Upper lobe of left lung (tissue), 6 donors: ENCODE measurements at regions not wholly inside any gene's neighbourhood (a gene's known extent, or its start where the extent isn't known, plus 50 kb on each side); places are given as distances from the start of the nearest gene placed in this dataset.

Experiments used
- ATAC-seq, 2 donors: fragments of 200-7000 bp; cut with Tn5 transposase; one replicate each; pipeline ENCODE4 v1.9.1; 2022; ENCODE audit warnings: mild to moderate bottlenecking in 2 of 2, moderate library complexity in 2 of 2; ENCODE audit not compliant: low FRiP score in 2 of 2
- DNase-seq, 2 donors: peaks; one replicate each; pipeline ENCODE4 v3.0.0-alpha.2; 2019 to 2020
- H3K27ac ChIP-seq, 4 donors: fragments of 200-600 bp; sonication (generic); one replicate each; pipeline ENCODE4 v1.5.1; 2016 to 2019
- H3K27me3 ChIP-seq, 4 donors: fragments of 200-600 bp; sonication (generic); one replicate each; pipeline ENCODE4 v1.5.1; 2017 to 2019
- H3K36me3 ChIP-seq, 4 donors: fragments of 200-600 bp; sonication (generic); one replicate each; pipeline ENCODE4 v1.5.1; 2016 to 2019
- H3K4me1 ChIP-seq, 4 donors: fragments of 200-600 bp; sonication (generic); one replicate each; pipeline ENCODE4 v1.5.1; 2018 to 2019
- H3K4me3 ChIP-seq, 4 donors: fragments of 200-600 bp; sonication (generic); one replicate each; pipeline ENCODE4 v1.5.1; 2017 to 2019; ENCODE audit warnings: mild to moderate bottlenecking in 2 of 4, moderate library complexity in 1 of 4
- H3K9me3 ChIP-seq, 4 donors: fragments of 200-600 bp; sonication (generic); one replicate each; pipeline ENCODE4 v1.5.1; 2018 to 2019
- CTCF ChIP-seq, 6 experiments: fragments of 450-650 bp in 4 of 6; fragments of 200-600 bp in 2 of 6; sonication (generic) in 2 of 6; IDR thresholded peaks; one replicate each; pipeline ENCODE4 v1.5.1; 2016 to 2019; ENCODE audit warnings: antibody characterized with exemption in 6 of 6
- EP300 ChIP-seq, 4 donors: sonication (generic); formaldehyde crosslinking; IDR thresholded peaks; one replicate each; pipeline ENCODE4 v1.5.1; 2017; ENCODE audit warnings: antibody characterized with exemption in 4 of 4, control low read depth in 2 of 4
- POLR2A ChIP-seq, 4 donors: fragments of 450-650 bp; IDR thresholded peaks; one replicate each; pipeline ENCODE4 v1.5.1; 2016 to 2017; ENCODE audit warnings: antibody characterized with exemption in 4 of 4, mild to moderate bottlenecking in 2 of 4
- POLR2AphosphoS5 ChIP-seq, 2 donors: sonication (generic); formaldehyde crosslinking; IDR thresholded peaks; one replicate each; pipeline ENCODE4 v1.5.1; 2017; ENCODE audit warnings: antibody characterized with exemption in 2 of 2
- WGBS, 2 donors: methylation state at CpG; one replicate each; pipeline ENCODE4 v1.1.5; 2017 to 2018; 5-methylcytosine and 5-hydroxymethylcytosine counted together
- donor health status: DM: no; HTN: no; CAD: no; lungs with moderate emphysema.
- donor health status: DM: no; HTN: yes; CAD: no; lungs with severe emphysema.

GRCh38 chr10:33126742-33127141 lies 168.7 kb upstream of the ITGB1 start:
- peaks cover 16 to 47% (median 35%) of the 10 kb centered on the region in 4 donors for H3K4me1 ChIP-seq
- no peaks in the 10 kb centered on the region for H3K9me3 ChIP-seq
- no peak for TF ChIP-seq CTCF (IDR thresholded peaks at IDR 0.05)
- TF ChIP-seq EP300 (IDR thresholded peaks at IDR 0.05) = no peak
- no peak for TF ChIP-seq POLR2A (IDR thresholded peaks at IDR 0.05)
- no peak for TF ChIP-seq POLR2AphosphoS5 (IDR thresholded peaks at IDR 0.05)
- WGBS, 2 donors = 73 to 83% methylated on average over 6 of the region's 6 CpGs
- no peaks in the 10 kb centered on the region for H3K36me3 ChIP-seq
- peak overlapping the region; percentile 43 to 81 (median 74) for H3K27ac ChIP-seq
- no peaks in the 10 kb centered on the region for H3K27me3 ChIP-seq
- no peak for DNase-seq
- H3K4me3 ChIP-seq = no peak overlapping the region
- ATAC-seq = no peak

DNA sequence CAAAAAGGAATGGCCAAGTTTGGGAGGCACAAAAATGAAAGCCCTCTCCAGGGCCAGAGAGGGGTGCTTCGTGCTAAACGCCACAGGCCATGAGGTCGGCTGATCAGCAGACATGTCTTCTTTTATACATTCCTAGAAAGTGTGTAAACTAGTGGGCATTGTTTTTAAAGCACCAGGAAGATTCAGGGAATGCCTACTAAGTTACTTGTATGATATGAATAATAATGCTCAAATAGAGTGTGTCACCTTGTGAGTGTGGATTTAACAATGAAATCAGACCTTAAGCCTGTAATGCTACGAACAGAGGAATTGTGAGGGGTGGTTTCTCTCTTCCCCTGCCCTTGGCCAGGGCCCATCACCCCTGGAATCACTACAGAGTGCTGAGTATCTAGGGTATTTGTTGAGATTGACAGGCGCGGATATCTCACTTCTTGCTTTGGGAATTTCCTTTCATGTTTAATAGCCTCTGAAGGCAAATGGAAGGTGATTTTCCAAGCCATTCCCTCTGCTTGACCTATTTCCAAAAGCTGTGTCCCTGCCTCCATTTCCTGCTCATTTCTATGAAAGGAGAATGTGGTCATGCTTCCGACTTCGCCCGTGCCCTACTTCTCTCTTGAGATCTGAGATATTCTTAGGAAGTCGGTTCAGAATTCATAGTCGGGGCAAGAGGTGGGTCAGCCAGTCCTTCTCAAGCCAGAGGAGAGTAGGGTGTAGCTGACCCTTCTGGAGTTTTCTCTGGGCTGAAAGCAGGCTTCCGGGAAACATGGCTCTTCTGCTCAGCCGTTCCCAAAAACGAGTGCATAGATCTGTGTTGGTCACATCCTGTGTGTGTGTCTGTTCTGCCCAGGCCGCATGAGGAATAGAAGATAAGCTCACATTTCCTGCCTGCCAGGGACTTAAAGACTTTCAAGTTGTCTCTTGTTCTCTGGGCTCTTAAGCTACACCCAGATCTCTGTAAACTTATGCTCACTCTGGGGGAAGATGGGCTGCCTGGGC lies 167.8 kb upstream of the ITGB1 start:
- H3K27ac ChIP-seq = peak overlapping the region; percentile 43 to 81 (median 74)

GRCh38 chr10:33125111-33125510 lies 167.1 kb upstream of the ITGB1 start:
- Histone ChIP-seq H3K4me3 (no peak overlapping the region), H3K9me3 (no peaks in the 10 kb centered on the region), H3K4me1 (peaks cover 16 to 51% (median 36%) of the 10 kb centered on the region in 4 donors), H3K27ac (peak overlapping the region; percentile 43 to 81 (median 74)), H3K36me3 (no peaks in the 10 kb centered on the region), H3K27me3 (no peaks in the 10 kb centered on the region)
- TF ChIP-seq POLR2AphosphoS5 (IDR thresholded peaks at IDR 0.05) (no peak), EP300 (IDR thresholded peaks at IDR 0.05) (no peak), CTCF (IDR thresholded peaks at IDR 0.05) (no peak), POLR2A (IDR thresholded peaks at IDR 0.05) (no peak)
- DNase-seq (no peak), ATAC-seq (no peak)
- 82% methylated on average over 5 of the region's 5 CpGs for WGBS, 2 donors

More for the DNA sequence above, 167.8 kb upstream of the ITGB1 start:
- WGBS, 2 donors = 51 to 62% methylated on average over 15 of the region's 15 CpGs
- no peak overlapping the region for H3K4me3 ChIP-seq
- no peaks in the 10 kb centered on the region for H3K9me3 ChIP-seq
- no peaks in the 10 kb centered on the region for H3K27me3 ChIP-seq
- no peak for TF ChIP-seq POLR2A (IDR thresholded peaks at IDR 0.05)
- TF ChIP-seq EP300 (IDR thresholded peaks at IDR 0.05) = peak in 2 of 4 donors; percentile 39 to 54
- TF ChIP-seq POLR2AphosphoS5 (IDR thresholded peaks at IDR 0.05) = peak; percentile 31 to 64
- H3K36me3 ChIP-seq = no peaks in the 10 kb centered on the region
- no peak for DNase-seq
- H3K4me1 ChIP-seq = peaks cover 16 to 51% (median 36%) of the 10 kb centered on the region in 4 donors
- ATAC-seq = no peak

DNA sequence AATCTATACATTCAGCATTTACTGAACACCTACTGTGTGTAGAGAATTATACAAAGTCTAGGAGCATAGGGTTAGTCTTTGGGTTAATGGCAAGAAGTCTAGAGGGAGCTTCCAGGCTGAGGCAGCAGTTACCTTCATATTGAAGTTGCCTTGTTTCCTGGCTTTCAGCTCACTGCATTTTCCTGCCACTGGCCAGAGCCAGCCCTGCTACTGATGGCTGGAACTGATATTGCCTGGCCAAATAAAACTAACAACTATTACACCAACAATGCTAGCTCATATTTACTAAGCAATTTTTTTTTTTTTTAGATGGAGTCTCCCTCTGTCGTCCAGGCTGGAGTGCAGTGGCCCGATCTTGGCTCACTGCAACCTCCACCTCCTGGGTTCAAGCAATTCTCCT lies 165.7 kb upstream of the ITGB1 start:
- Histone ChIP-seq H3K36me3 (no peaks in the 10 kb centered on the region), H3K9me3 (no peaks in the 10 kb centered on the region), H3K27ac (peak overlapping the region in 1 of 4 donors; percentile 3), H3K27me3 (no peaks in the 10 kb centered on the region), H3K4me1 (peaks cover 16 to 51% (median 29%) of the 10 kb centered on the region in 4 donors), H3K4me3 (no peak overlapping the region)
- TF ChIP-seq POLR2AphosphoS5 (IDR thresholded peaks at IDR 0.05) = no peak
- TF ChIP-seq POLR2A (IDR thresholded peaks at IDR 0.05) = no peak
- no peak for TF ChIP-seq CTCF (IDR thresholded peaks at IDR 0.05)
- TF ChIP-seq EP300 (IDR thresholded peaks at IDR 0.05) = no peak
- ATAC-seq (no peak), DNase-seq (no peak)
- 59 to 66% methylated on average over 2 of the region's 2 CpGs for whole genome bisulfite sequencing, 2 donors

DNA sequence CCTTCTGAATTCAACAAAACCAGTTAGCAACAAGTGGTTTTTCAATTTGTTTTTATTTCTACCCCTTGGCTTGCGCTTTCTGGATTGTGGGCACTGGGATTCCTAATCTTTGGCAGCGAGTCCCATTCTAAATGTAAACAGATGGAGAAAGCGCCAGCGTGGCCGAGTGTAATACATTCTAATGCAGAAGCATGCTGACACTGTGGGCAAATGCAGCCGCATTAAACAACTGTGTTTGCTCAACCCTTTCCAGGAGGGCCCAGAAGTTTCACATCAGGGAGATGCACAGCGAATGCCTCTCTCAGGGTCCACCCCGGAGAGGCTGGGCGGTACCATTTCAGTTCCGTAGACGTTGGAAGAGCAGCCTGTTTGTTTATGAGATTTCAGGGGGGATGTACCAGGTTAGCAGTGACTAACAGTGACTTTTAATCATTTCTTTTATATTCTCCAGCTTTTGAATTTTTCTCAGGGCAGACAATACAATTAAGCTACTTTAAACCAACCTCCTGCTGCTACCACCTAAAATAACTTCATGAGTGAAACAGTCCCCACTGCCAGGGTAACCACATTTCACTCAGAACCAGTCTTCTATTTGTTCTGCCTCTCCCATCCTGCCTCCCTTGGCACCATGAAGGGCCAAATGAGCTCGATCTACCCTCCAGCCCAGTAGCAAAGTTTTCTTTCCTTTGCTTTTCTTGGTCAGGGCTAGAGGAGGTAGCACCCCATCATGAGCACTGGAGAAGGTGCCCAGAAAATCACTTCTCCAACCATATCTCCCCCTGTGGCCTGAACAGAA lies 164.2 kb upstream of the ITGB1 start:
- no peaks in the 10 kb centered on the region for H3K36me3 ChIP-seq
- ATAC-seq (no peak), DNase-seq (peak in 1 of 2 donors; percentile 50)
- TF ChIP-seq POLR2AphosphoS5 (IDR thresholded peaks at IDR 0.05) (no peak), POLR2A (IDR thresholded peaks at IDR 0.05) (no peak), CTCF (IDR thresholded peaks at IDR 0.05) (no peak), EP300 (IDR thresholded peaks at IDR 0.05) (no peak)
- H3K27ac ChIP-seq = peak overlapping the region in 2 of 4 donors; percentile 53 to 55
- WGBS, 2 donors = 23 to 32% methylated on average over 12 of the region's 12 CpGs
- peaks cover 16 to 51% (median 32%) of the 10 kb centered on the region in 4 donors for H3K4me1 ChIP-seq
- no peaks in the 10 kb centered on the region for H3K27me3 ChIP-seq
- H3K9me3 ChIP-seq = no peaks in the 10 kb centered on the region
- H3K4me3 ChIP-seq = no peak overlapping the region
